SK-N-SH (cell line): ENCODE measurements at regions not wholly inside any gene's neighbourhood (a gene's known extent, or its start where the extent isn't known, plus 50 kb on each side); places are given as distances from the start of the nearest gene placed in this dataset.

Experiments
- CHD2 ChIP-seq: fragments of 150-350 bp; IDR thresholded peaks from 2 replicates; pipeline ENCODE4 v1.6.1; 2018; ENCODE audit warnings: low read length; ENCODE audit not compliant: partially characterized antibody
- EP300 ChIP-seq, 2 experiments: IDR thresholded peaks; 2 replicates each; pipeline versions ENCODE4 v1.4.0 to v1.6.1; 2012; ENCODE audit warnings: borderline replicate concordance in 1 of 2, low read depth in 1 of 2, low read length in 1 of 2
- GATA2 ChIP-seq: sonication (generic); formaldehyde crosslinking; IDR thresholded peaks from 2 replicates; pipeline ENCODE4 v1.5.0; 2020; ENCODE audit warnings: mild to moderate bottlenecking, missing genetic modification reagents
- JUND ChIP-seq: IDR thresholded peaks from 2 replicates; pipeline ENCODE4 v1.4.0; 2012
- MEF2A ChIP-seq: IDR thresholded peaks from 2 replicates; pipeline ENCODE4 v1.4.0; 2012; ENCODE audit warnings: low read depth, borderline replicate concordance
- MXI1 ChIP-seq: IDR thresholded peaks from 2 replicates; pipeline ENCODE4 v1.6.1; 2012; ENCODE audit warnings: mild to moderate bottlenecking, low read depth, low read length, improper control_type of control experiment
- NFIC ChIP-seq: IDR thresholded peaks from 2 replicates; pipeline ENCODE4 v1.4.0; 2012; ENCODE audit warnings: borderline replicate concordance
- PBX3 ChIP-seq: IDR thresholded peaks from 2 replicates; pipeline ENCODE4; 2012
- POLR2AphosphoS5 ChIP-seq: IDR thresholded peaks from 2 replicates; pipeline ENCODE4 v1.6.1; 2012; ENCODE audit warnings: low read depth, low read length
- RXRA ChIP-seq: IDR thresholded peaks from 2 replicates; pipeline ENCODE4 v1.4.0; 2012; ENCODE audit warnings: low read depth, mild to moderate bottlenecking, borderline replicate concordance
- TEAD4 ChIP-seq: IDR thresholded peaks from 2 replicates; pipeline ENCODE4 v1.4.0; 2012; ENCODE audit warnings: mild to moderate bottlenecking, borderline replicate concordance; ENCODE audit not compliant: insufficient read depth
- YY1 ChIP-seq: IDR thresholded peaks from 2 replicates; pipeline ENCODE4 v1.4.0; 2012; ENCODE audit warnings: low read depth, mild to moderate bottlenecking
- TF ChIP-seq, protein P1 (sequence below): fragments of 200-600 bp; sonication (generic); IDR thresholded peaks from 2 replicates; pipeline ENCODE4 v1.6.1; 2017; ENCODE audit warnings: antibody characterized with exemption, mild to moderate bottlenecking, moderate library complexity

GRCh38 chr4:112036886-112037285, 108.4 kb upstream of the FAM241A start:
- no peak for TF ChIP-seq EP300 (IDR thresholded peaks at IDR 0.05; ENCODE audit: borderline replicate concordance in 1 of 2, low read depth in 1 of 2, low read length in 1 of 2)
- no peak for TF ChIP-seq MEF2A
- TF ChIP-seq, protein P1, sequence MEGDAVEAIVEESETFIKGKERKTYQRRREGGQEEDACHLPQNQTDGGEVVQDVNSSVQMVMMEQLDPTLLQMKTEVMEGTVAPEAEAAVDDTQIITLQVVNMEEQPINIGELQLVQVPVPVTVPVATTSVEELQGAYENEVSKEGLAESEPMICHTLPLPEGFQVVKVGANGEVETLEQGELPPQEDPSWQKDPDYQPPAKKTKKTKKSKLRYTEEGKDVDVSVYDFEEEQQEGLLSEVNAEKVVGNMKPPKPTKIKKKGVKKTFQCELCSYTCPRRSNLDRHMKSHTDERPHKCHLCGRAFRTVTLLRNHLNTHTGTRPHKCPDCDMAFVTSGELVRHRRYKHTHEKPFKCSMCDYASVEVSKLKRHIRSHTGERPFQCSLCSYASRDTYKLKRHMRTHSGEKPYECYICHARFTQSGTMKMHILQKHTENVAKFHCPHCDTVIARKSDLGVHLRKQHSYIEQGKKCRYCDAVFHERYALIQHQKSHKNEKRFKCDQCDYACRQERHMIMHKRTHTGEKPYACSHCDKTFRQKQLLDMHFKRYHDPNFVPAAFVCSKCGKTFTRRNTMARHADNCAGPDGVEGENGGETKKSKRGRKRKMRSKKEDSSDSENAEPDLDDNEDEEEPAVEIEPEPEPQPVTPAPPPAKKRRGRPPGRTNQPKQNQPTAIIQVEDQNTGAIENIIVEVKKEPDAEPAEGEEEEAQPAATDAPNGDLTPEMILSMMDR: no peak
- TF ChIP-seq GATA2 (CRISPR knock-in tag): no peak
- no peak for TF ChIP-seq YY1
- TF ChIP-seq CHD2: no peak
- TF ChIP-seq RXRA: no peak
- no peak for TF ChIP-seq JUND
- TF ChIP-seq MXI1: no peak
- TF ChIP-seq TEAD4: no peak
- no peak for TF ChIP-seq PBX3
- TF ChIP-seq POLR2AphosphoS5: no peak
- TF ChIP-seq NFIC: no peak
